ENCODE measurements at regions not wholly inside any gene's neighbourhood (a gene's known extent, or its start where the extent isn't known, plus 50 kb on each side); places are given as distances from the start of the nearest gene placed in this dataset.

DNA sequence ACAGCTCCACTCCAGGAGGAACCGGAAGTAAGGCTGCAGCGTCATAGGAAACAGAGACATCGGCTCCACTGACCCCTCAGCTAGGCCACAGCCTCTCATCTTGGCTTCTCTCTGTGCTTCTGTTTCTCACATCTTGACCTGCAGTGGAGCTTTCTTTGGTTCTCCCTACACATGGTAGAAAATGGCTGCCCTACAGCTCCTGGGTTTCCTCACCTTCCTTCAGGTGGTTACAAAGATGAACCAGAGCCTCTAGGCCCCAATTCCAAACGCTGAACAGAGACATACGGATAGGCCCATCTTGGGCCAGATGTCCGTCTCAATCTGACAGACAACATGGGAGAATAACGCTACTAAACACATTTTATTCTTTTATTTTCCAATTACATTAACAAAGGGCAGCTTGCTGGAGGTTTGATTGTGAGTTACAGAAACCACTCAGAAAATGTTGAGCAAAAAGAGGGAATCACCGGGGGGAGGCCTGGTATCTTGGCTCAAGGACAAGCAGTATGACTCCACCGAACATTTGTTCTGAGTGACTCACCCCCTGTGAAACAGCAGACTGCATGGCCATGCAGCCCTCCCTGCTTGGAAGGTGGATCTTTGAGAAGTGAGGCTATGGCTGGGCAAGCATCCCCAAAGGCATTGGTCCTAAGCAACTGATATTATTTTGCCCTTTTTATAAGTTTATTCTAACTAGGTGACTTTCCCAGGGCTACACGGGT lies 303.5 kb downstream of the CDCA7 start:
- TF ChIP-seq POLR2AphosphoS5 (IDR thresholded peaks at IDR 0.05) (no peak), POLR2A (IDR thresholded peaks at IDR 0.05) (no peak), EP300 (IDR thresholded peaks at IDR 0.05) (no peak)
- TF ChIP-seq, protein P1, sequence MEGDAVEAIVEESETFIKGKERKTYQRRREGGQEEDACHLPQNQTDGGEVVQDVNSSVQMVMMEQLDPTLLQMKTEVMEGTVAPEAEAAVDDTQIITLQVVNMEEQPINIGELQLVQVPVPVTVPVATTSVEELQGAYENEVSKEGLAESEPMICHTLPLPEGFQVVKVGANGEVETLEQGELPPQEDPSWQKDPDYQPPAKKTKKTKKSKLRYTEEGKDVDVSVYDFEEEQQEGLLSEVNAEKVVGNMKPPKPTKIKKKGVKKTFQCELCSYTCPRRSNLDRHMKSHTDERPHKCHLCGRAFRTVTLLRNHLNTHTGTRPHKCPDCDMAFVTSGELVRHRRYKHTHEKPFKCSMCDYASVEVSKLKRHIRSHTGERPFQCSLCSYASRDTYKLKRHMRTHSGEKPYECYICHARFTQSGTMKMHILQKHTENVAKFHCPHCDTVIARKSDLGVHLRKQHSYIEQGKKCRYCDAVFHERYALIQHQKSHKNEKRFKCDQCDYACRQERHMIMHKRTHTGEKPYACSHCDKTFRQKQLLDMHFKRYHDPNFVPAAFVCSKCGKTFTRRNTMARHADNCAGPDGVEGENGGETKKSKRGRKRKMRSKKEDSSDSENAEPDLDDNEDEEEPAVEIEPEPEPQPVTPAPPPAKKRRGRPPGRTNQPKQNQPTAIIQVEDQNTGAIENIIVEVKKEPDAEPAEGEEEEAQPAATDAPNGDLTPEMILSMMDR (IDR thresholded peaks at IDR 0.05) = no peak

Measured in gastroesophageal sphincter (tissue), 3 donors.